ENCODE measurements at regions not wholly inside any gene's neighbourhood (a gene's known extent, or its start where the extent isn't known, plus 50 kb on each side); places are given as distances from the start of the nearest gene placed in this dataset.

DNA sequence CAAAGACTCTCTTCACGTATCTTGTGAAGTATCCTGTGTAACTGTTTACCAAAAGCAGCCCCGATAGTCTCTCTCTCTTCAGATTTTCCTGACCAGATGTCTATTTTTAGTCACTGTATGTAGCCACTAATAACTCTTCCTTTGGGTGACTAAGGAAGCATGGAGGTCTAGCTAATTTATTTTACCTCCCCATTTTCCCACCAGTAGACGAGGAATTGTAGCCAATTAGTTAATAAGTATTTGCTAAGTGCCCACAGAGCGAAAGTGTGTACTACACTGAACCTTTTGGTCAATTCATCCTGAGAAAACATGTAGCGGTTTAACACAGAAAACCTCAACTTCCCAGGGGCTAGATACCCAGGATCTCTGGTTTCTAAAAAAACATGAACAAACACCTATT lies 180.6 kb downstream of the TBX18 start:
- no peak for TF ChIP-seq ZFP36L2 (CRISPR knock-in tag; IDR thresholded peaks at IDR 0.05)
- no peak for TF ChIP-seq PPARG (CRISPR knock-in tag; conservative IDR thresholded peaks at IDR 0.05)
- TF ChIP-seq, protein P1, sequence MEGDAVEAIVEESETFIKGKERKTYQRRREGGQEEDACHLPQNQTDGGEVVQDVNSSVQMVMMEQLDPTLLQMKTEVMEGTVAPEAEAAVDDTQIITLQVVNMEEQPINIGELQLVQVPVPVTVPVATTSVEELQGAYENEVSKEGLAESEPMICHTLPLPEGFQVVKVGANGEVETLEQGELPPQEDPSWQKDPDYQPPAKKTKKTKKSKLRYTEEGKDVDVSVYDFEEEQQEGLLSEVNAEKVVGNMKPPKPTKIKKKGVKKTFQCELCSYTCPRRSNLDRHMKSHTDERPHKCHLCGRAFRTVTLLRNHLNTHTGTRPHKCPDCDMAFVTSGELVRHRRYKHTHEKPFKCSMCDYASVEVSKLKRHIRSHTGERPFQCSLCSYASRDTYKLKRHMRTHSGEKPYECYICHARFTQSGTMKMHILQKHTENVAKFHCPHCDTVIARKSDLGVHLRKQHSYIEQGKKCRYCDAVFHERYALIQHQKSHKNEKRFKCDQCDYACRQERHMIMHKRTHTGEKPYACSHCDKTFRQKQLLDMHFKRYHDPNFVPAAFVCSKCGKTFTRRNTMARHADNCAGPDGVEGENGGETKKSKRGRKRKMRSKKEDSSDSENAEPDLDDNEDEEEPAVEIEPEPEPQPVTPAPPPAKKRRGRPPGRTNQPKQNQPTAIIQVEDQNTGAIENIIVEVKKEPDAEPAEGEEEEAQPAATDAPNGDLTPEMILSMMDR (CRISPR knock-in tag; IDR thresholded peaks at IDR 0.05), result no peak
- TF ChIP-seq POLR2A (IDR thresholded peaks at IDR 0.05; ENCODE audit: insufficient read depth in 1 of 2, low read depth in 2 of 2, low read length in 2 of 2), result no peak
- TF ChIP-seq SIN3A (IDR thresholded peaks at IDR 0.05; ENCODE audit: borderline replicate concordance, low read depth, low read length), result no peak
- TF ChIP-seq, protein P2, sequence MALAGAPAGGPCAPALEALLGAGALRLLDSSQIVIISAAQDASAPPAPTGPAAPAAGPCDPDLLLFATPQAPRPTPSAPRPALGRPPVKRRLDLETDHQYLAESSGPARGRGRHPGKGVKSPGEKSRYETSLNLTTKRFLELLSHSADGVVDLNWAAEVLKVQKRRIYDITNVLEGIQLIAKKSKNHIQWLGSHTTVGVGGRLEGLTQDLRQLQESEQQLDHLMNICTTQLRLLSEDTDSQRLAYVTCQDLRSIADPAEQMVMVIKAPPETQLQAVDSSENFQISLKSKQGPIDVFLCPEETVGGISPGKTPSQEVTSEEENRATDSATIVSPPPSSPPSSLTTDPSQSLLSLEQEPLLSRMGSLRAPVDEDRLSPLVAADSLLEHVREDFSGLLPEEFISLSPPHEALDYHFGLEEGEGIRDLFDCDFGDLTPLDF (CRISPR knock-in tag; IDR thresholded peaks at IDR 0.05), result no peak
- TF ChIP-seq, protein P3, sequence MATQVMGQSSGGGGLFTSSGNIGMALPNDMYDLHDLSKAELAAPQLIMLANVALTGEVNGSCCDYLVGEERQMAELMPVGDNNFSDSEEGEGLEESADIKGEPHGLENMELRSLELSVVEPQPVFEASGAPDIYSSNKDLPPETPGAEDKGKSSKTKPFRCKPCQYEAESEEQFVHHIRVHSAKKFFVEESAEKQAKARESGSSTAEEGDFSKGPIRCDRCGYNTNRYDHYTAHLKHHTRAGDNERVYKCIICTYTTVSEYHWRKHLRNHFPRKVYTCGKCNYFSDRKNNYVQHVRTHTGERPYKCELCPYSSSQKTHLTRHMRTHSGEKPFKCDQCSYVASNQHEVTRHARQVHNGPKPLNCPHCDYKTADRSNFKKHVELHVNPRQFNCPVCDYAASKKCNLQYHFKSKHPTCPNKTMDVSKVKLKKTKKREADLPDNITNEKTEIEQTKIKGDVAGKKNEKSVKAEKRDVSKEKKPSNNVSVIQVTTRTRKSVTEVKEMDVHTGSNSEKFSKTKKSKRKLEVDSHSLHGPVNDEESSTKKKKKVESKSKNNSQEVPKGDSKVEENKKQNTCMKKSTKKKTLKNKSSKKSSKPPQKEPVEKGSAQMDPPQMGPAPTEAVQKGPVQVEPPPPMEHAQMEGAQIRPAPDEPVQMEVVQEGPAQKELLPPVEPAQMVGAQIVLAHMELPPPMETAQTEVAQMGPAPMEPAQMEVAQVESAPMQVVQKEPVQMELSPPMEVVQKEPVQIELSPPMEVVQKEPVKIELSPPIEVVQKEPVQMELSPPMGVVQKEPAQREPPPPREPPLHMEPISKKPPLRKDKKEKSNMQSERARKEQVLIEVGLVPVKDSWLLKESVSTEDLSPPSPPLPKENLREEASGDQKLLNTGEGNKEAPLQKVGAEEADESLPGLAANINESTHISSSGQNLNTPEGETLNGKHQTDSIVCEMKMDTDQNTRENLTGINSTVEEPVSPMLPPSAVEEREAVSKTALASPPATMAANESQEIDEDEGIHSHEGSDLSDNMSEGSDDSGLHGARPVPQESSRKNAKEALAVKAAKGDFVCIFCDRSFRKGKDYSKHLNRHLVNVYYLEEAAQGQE (IDR thresholded peaks at IDR 0.05; ENCODE audit: borderline replicate concordance in 1 of 2, low read depth in 1 of 2, low read length in 2 of 2), result no peak
- TF ChIP-seq ZNF7 (CRISPR knock-in tag; IDR thresholded peaks at IDR 0.05), result no peak
- TF ChIP-seq CBX2 (IDR thresholded peaks at IDR 0.05; ENCODE audit: low read depth, low read length), result no peak
- TF ChIP-seq CBX2 (CRISPR knock-in tag; IDR thresholded peaks at IDR 0.05; ENCODE audit: low read depth), result no peak
- TF ChIP-seq HDAC1 (CRISPR knock-in tag; IDR thresholded peaks at IDR 0.05), result no peak
- no peak for TF ChIP-seq MAFK (conservative IDR thresholded peaks at IDR 0.05 in 1 of 2, IDR thresholded peaks at IDR 0.05 in 1 of 2; ENCODE audit: low read length in 2 of 2)
- no peak for TF ChIP-seq ZNF34 (CRISPR knock-in tag; IDR thresholded peaks at IDR 0.05; ENCODE audit: borderline replicate concordance)
